ENCODE measurements at regions not wholly inside any gene's neighbourhood (a gene's known extent, or its start where the extent isn't known, plus 50 kb on each side); places are given as distances from the start of the nearest gene placed in this dataset.
"Not testable (repeated sequence)": the region's sequence is repeated elsewhere in the genome, so short reads cannot be mapped to it uniquely, and the experiment has no call there.

GRCh38 chr17:59500086-59500655 lies 65.2 kb upstream of the DHX40 start:
- H3K36me3 Mint-ChIP-seq (ENCODE audit: low read depth); CTCF ChIA-PET; H3K27me3 Mint-ChIP-seq (ENCODE audit: low read depth); intact Hi-C loops (cut with micrococcal nuclease); H3K27ac Mint-ChIP-seq; H3K9me3 Mint-ChIP-seq; H3K4me1 Mint-ChIP-seq (ENCODE audit: low read depth); DNase-seq; H3K4me3 Mint-ChIP-seq: not testable (repeated sequence)

GRCh38 chr17:59501690-59502089 lies 63.7 kb upstream of the DHX40 start:
- no peak for DNase-seq
- no peaks in the 10 kb centered on the region for H3K4me1 Mint-ChIP-seq (ENCODE audit: low read depth)
- no peaks in the 10 kb centered on the region for H3K27me3 Mint-ChIP-seq (ENCODE audit: low read depth)
- H3K4me3 Mint-ChIP-seq: no peak overlapping the region
- H3K9me3 Mint-ChIP-seq: no peaks in the 10 kb centered on the region
- no peaks in the 10 kb centered on the region for H3K36me3 Mint-ChIP-seq (ENCODE audit: low read depth)
- CTCF ChIA-PET: interaction anchor here (0.6 to 0.7 kb wide), 2 partner anchors 62 to 348 kb away, joined by 4 to 5 read pairs; no protein-coding TSS in a partner anchor
- intact Hi-C loops (cut with micrococcal nuclease): no loop called here
- H3K27ac Mint-ChIP-seq: no peak overlapping the region

DNA sequence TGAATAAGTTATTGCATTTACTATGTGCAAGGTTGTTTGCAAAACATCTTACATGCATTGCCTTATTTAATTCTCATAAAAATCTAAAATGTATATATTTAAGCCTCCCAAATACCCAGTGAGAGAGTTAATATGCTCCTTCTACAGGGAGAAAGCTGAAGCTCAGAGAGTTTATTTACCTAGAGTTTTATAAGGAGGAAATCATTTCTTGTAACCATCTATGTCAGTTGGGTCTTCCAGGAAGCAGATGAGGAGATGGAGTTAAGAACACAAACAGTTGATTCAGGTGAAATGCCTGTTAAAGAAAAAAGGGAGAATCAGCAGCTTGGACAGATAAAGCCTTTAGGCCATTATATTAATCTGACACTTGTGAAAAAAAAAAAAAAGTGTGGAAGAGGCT lies 62.6 kb upstream of the DHX40 start:
- no peak for DNase-seq
- Mint-ChIP-seq H3K27ac (no peak overlapping the region), H3K4me3 (no peak overlapping the region), H3K36me3 (ENCODE audit: low read depth) (no peaks in the 10 kb centered on the region), H3K9me3 (no peaks in the 10 kb centered on the region), H3K4me1 (ENCODE audit: low read depth) (no peaks in the 10 kb centered on the region), H3K27me3 (ENCODE audit: low read depth) (no peaks in the 10 kb centered on the region)
- CTCF ChIA-PET: interaction anchor here (0.6 kb wide), 1 partner anchor 186 kb away, joined by 3 read pairs; no protein-coding TSS in a partner anchor
- intact Hi-C loops (cut with micrococcal nuclease): no loop called here

GRCh38 chr17:59503500-59503899 lies 61.9 kb upstream of the DHX40 start:
- Mint-ChIP-seq H3K9me3 (no peaks in the 10 kb centered on the region), H3K4me3 (no peak overlapping the region), H3K27me3 (ENCODE audit: low read depth) (no peaks in the 10 kb centered on the region), H3K4me1 (ENCODE audit: low read depth) (no peaks in the 10 kb centered on the region), H3K36me3 (ENCODE audit: low read depth) (no peaks in the 10 kb centered on the region), H3K27ac (no peak overlapping the region)
- DNase-seq: no peak
- intact Hi-C loops (cut with micrococcal nuclease): no loop called here
- CTCF ChIA-PET: no interaction called here

DNA sequence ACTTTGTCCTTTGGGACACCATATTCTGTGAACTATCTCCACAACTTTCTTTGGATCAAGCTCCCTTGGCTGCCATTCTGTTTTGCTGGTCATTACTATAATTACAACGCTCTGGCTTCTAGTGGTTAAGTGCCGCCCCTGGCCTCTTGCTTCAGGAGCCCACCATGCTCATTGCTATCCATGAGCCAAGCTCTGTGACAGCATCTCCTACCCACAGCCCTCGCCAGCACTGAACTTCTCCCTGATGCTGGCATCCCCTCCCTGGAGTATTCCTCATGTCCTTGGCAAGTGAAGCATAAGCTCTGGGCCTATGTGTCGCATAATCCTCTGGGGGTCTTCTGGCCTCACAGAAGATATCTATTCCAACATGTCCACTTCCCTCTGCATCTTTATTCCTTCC lies 60.6 kb upstream of the DHX40 start:
- no peak for DNase-seq
- Mint-ChIP-seq H3K36me3 (ENCODE audit: low read depth) (no peaks in the 10 kb centered on the region), H3K9me3 (no peaks in the 10 kb centered on the region), H3K4me3 (no peak overlapping the region), H3K4me1 (ENCODE audit: low read depth) (no peaks in the 10 kb centered on the region), H3K27ac (no peak overlapping the region), H3K27me3 (ENCODE audit: low read depth) (no peaks in the 10 kb centered on the region)
- CTCF ChIA-PET: no interaction called here
- intact Hi-C loops (cut with micrococcal nuclease): no loop called here

DNA sequence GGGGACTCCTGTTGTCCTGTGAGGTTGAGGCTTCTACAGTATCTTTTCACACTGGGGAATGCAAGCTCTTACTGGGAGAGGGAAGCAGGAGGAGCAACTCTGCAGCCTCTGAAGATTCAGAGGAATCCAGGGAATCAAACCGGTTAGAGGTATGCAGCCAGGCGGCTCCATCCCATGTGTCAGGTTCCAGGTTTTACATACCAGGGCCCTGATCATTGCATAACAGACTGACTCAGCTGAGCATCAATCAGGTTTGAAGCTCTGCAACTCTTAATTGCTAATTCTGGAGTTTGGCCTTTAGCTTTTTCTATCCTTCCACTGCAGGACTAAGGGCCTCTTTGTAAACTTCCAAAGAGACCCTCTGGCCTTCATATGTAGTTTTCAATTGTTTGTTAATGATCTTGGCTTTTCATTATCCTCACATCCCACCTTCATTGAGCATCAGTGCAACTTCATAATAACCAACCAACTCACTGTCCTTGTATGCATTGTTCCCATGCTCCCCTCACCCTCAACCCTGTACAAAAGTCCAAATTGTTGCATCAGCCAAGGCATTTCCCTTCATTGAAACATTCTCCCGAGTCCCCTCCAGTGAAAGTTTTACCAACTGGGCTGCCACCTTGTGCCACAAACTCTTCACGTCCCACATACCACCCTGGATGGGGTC lies 59.7 kb upstream of the DHX40 start:
- DNase-seq: no peak
- Mint-ChIP-seq H3K36me3 (ENCODE audit: low read depth) (no peaks in the 10 kb centered on the region), H3K4me1 (ENCODE audit: low read depth) (no peaks in the 10 kb centered on the region), H3K9me3 (no peaks in the 10 kb centered on the region), H3K27ac (no peak overlapping the region), H3K27me3 (ENCODE audit: low read depth) (no peaks in the 10 kb centered on the region), H3K4me3 (no peak overlapping the region)
- CTCF ChIA-PET: interaction anchor here (1.0 kb wide), 1 partner anchor 13 kb away, joined by 3 read pairs; no protein-coding TSS in a partner anchor
- intact Hi-C loops (cut with micrococcal nuclease): no loop called here

GRCh38 chr17:59506894-59507726 lies 58.3 kb upstream of the DHX40 start:
- no peak for DNase-seq
- Mint-ChIP-seq H3K9me3 (no peaks in the 10 kb centered on the region), H3K4me1 (ENCODE audit: low read depth) (no peaks in the 10 kb centered on the region), H3K4me3 (no peak overlapping the region), H3K36me3 (ENCODE audit: low read depth) (no peaks in the 10 kb centered on the region), H3K27ac (no peak overlapping the region), H3K27me3 (ENCODE audit: low read depth) (no peaks in the 10 kb centered on the region)
- intact Hi-C loops (cut with micrococcal nuclease): no loop called here
- CTCF ChIA-PET: interaction anchor here (0.5 to 1.0 kb wide), 2 partner anchors 11 to 643 kb away, joined by 3 read pairs; no protein-coding TSS in a partner anchor

- intact Hi-C loops (cut with micrococcal nuclease): no loop called here
- no peak for DNase-seq
- Mint-ChIP-seq H3K36me3 (ENCODE audit: low read depth) (no peaks in the 10 kb centered on the region), H3K4me1 (ENCODE audit: low read depth) (no peaks in the 10 kb centered on the region), H3K27ac (no peak overlapping the region), H3K4me3 (no peak overlapping the region), H3K27me3 (ENCODE audit: low read depth) (no peaks in the 10 kb centered on the region), H3K9me3 (no peaks in the 10 kb centered on the region)
- CTCF ChIA-PET: interaction anchor here (0.6 to 1.3 kb wide), 2 partner anchors 12 to 177 kb away, joined by 3 to 4 read pairs; no protein-coding TSS in a partner anchor
These were observed 56.3 kb upstream of the DHX40 start for GRCh38 chr17:59508999-59509625.

- no peak overlapping the region for H3K27ac Mint-ChIP-seq
- H3K4me3 Mint-ChIP-seq: no peak overlapping the region
- CTCF ChIA-PET: interaction anchor here (1.3 kb wide), 1 partner anchor 11 kb away, joined by 4 read pairs; no protein-coding TSS in a partner anchor
- no peak for DNase-seq
- no peaks in the 10 kb centered on the region for H3K27me3 Mint-ChIP-seq (ENCODE audit: low read depth)
- no peaks in the 10 kb centered on the region for H3K9me3 Mint-ChIP-seq
- H3K4me1 Mint-ChIP-seq (ENCODE audit: low read depth): no peaks in the 10 kb centered on the region
- intact Hi-C loops (cut with micrococcal nuclease): no loop called here
- no peaks in the 10 kb centered on the region for H3K36me3 Mint-ChIP-seq (ENCODE audit: low read depth)
These were observed 54.8 kb upstream of the DHX40 start for GRCh38 chr17:59510611-59511010.

DNA sequence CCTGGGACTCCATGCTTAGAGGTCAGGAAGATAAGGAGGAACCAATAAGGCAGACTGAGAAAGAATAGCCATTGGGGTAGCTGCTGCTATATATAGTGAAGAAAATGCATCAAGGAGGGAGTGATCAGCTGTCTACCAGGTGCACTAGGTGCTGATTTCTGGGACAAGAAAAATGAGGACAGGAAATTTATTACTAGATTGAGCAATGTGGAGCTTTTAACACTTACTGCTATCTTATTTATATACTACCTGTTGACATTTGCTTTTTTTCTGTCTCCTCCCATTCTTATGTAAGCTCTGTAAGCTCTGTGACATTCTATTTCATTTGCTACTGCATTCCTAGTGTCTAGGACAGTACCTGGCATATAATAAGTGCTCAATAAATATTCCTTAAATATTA lies 53.7 kb upstream of the DHX40 start:
- H3K27me3 Mint-ChIP-seq (ENCODE audit: low read depth): no peaks in the 10 kb centered on the region
- no peaks in the 10 kb centered on the region for H3K9me3 Mint-ChIP-seq
- H3K36me3 Mint-ChIP-seq (ENCODE audit: low read depth): no peaks in the 10 kb centered on the region
- H3K27ac Mint-ChIP-seq: no peak overlapping the region
- no peak overlapping the region for H3K4me3 Mint-ChIP-seq
- no peak for DNase-seq
- intact Hi-C loops (cut with micrococcal nuclease): no loop called here
- H3K4me1 Mint-ChIP-seq (ENCODE audit: low read depth): no peaks in the 10 kb centered on the region
- CTCF ChIA-PET: no interaction called here

DNA sequence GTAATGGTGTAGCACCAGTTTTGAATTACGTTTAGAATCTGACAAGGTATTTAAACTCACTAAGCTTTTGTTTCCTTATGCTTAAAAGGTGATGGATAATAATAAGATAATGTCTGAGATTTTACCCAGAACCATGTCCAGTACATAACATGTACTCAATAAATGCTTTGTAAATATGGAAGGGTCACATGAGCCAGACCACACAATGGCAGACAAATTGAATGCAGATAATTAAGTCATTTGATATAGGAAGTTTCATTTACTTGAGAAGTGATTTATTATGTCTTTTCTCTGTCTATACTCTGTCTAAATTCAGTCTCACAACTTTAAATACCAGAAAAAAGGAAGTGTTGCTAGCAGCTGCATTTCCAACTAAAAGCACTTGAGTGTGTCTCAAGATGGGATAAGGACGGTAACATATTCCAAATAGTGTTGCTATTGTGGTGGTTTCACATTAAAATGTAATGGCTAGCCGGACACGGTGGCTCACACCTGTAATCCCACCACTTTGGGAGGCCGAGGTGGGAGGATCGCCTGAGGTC lies 52.5 kb upstream of the DHX40 start:
- Mint-ChIP-seq H3K27ac (no peak overlapping the region), H3K36me3 (ENCODE audit: low read depth) (no peaks in the 10 kb centered on the region), H3K4me1 (ENCODE audit: low read depth) (no peaks in the 10 kb centered on the region), H3K4me3 (no peak overlapping the region), H3K27me3 (ENCODE audit: low read depth) (no peaks in the 10 kb centered on the region), H3K9me3 (no peaks in the 10 kb centered on the region)
- intact Hi-C loops (cut with micrococcal nuclease): no loop called here
- no peak for DNase-seq
- CTCF ChIA-PET: no interaction called here

Data from activated naive CD4-positive, alpha-beta T cell treated with anti-CD3 and anti-CD28 coated beads for 36 hours (primary cell).